Stimulated activated effector memory CD8-positive, alpha-beta T cell treated with anti-CD3 and anti-CD28 coated beads, Interleukin-12 subunit alpha, Interleukin-12 subunit beta, amount 100 ng/mL, for 72 hours (primary cell): ENCODE measurements at regions not wholly inside any gene's neighbourhood (a gene's known extent, or its start where the extent isn't known, plus 50 kb on each side); places are given as distances from the start of the nearest gene placed in this dataset.

ENCODE experiments used
- ATAC-seq: fragments of 150-1000 bp; cut with Tn5 transposase; 2 replicates; pipeline ENCODE4 v1.10.0; 2021
- DNase-seq, 2 donors: peaks; one replicate each; pipeline ENCODE4 v3.0.0; 2021 to 2022; ENCODE audit warnings: low spot score in 2 of 2
- H3K27ac Mint-ChIP-seq: one replicate; pipeline ENCODE4 v1.8.0; 2022; ENCODE audit warnings: mild to moderate bottlenecking, mixed read lengths
- H3K36me3 Mint-ChIP-seq: one replicate; pipeline ENCODE4 v1.8.0; 2022; ENCODE audit warnings: mild to moderate bottlenecking, mixed read lengths
- H3K4me1 Mint-ChIP-seq: one replicate; pipeline ENCODE4 v1.8.0; 2022; ENCODE audit warnings: mixed read lengths
- H3K4me3 Mint-ChIP-seq: one replicate; pipeline ENCODE4 v1.8.0; 2022; ENCODE audit warnings: mild to moderate bottlenecking, mixed read lengths
- H3K9me3 Mint-ChIP-seq: one replicate; pipeline ENCODE4 v1.8.0; 2022; ENCODE audit warnings: mixed read lengths

DNA sequence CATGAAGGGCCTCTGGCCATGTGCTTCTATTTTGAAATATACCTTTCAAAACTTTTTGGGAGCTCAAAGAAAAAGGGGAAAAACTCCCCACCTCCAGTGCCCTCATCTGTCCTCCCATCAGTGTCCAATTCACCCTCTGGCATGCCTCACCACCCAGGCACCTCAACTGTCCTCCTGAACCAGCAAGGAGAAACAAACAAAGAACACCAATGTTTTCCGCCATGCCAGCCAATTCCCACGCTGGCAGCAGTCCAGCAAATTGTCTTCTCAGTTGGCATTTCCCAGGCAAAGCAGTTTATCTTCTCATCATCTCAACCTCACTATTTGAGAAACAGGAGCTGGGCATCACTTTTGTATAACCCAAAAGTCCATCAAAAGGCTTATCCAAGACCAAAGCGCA lies 496.9 kb downstream of the SOX6 start:
- H3K9me3 Mint-ChIP-seq: no peaks in the 10 kb centered on the region
- H3K36me3 Mint-ChIP-seq: no peaks in the 10 kb centered on the region
- H3K27ac Mint-ChIP-seq: no peak overlapping the region
- H3K4me3 Mint-ChIP-seq: no peak overlapping the region
- no peak for ATAC-seq
- DNase-seq: no peak
- H3K4me1 Mint-ChIP-seq: no peaks in the 10 kb centered on the region

GRCh38 chr11:15861256-15861655 lies 495.1 kb downstream of the SOX6 start:
- Mint-ChIP-seq H3K36me3 (no peaks in the 10 kb centered on the region), H3K4me1 (no peaks in the 10 kb centered on the region), H3K9me3 (no peaks in the 10 kb centered on the region), H3K27ac (no peak overlapping the region), H3K4me3 (no peak overlapping the region)
- no peak for DNase-seq
- ATAC-seq: no peak

DNA sequence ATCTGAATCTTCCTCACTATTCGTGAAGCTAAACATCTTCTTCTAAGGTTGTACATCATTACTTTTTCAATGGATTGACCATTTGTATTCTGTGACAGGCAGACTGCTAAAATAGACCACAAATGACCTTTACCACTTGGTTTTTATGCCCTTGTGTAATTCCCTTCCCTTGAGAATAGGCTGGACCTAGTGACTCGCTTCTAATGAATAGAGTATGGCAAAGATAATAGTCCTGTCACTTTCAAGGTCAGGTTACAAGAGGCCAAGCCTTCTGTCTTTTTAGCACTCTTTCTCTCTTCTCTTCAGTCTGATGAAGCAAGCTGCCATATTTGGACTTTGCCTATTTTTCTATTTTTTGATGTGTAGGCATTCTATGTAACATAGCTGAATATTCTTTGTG lies 492.9 kb downstream of the SOX6 start:
- no peak for DNase-seq
- H3K4me1 Mint-ChIP-seq: no peaks in the 10 kb centered on the region
- no peak for ATAC-seq
- H3K36me3 Mint-ChIP-seq: no peaks in the 10 kb centered on the region
- H3K27ac Mint-ChIP-seq: no peak overlapping the region
- H3K9me3 Mint-ChIP-seq: no peaks in the 10 kb centered on the region
- H3K4me3 Mint-ChIP-seq: no peak overlapping the region

DNA sequence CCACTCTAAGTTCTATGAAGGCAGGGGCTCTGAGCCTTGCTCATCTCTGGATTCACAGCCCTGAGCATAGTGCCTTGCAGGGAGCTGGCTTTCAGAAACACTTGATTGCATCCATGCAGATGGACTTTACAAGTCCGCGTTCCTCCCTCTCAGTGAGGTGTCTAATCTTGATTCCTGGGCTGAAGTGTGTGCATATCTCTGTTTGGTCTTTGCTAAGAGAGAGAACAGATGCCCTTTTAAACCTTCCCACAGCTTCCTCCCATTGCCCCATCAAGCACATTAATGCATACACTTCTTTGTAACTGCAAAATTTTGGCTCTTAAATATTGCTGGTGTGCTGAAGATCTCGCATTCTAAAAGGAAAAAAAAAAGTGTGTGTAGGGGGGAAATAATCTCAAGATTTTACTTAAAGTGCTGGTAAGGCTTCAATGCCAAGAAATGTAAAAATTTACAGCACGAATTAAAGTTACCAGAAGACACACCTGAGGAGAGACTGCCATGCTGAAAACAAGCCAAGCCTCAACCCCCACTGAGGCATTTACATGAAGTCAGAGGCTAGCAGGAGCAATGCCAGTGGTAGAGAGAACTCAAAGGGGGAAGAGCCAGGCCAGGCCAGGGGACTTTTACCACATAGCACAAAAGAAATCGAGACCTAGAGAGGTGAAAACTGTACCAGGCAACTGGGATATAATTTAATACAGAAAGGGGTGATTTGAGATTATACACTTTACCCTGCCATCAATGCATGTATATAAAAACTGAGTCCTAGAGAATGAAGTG lies 492.1 kb downstream of the SOX6 start:
- DNase-seq (no peak), ATAC-seq (no peak)
- no peak overlapping the region for H3K27ac Mint-ChIP-seq
- no peak overlapping the region for H3K4me3 Mint-ChIP-seq
- no peaks in the 10 kb centered on the region for H3K9me3 Mint-ChIP-seq
- H3K4me1 Mint-ChIP-seq: no peaks in the 10 kb centered on the region
- no peaks in the 10 kb centered on the region for H3K36me3 Mint-ChIP-seq

DNA sequence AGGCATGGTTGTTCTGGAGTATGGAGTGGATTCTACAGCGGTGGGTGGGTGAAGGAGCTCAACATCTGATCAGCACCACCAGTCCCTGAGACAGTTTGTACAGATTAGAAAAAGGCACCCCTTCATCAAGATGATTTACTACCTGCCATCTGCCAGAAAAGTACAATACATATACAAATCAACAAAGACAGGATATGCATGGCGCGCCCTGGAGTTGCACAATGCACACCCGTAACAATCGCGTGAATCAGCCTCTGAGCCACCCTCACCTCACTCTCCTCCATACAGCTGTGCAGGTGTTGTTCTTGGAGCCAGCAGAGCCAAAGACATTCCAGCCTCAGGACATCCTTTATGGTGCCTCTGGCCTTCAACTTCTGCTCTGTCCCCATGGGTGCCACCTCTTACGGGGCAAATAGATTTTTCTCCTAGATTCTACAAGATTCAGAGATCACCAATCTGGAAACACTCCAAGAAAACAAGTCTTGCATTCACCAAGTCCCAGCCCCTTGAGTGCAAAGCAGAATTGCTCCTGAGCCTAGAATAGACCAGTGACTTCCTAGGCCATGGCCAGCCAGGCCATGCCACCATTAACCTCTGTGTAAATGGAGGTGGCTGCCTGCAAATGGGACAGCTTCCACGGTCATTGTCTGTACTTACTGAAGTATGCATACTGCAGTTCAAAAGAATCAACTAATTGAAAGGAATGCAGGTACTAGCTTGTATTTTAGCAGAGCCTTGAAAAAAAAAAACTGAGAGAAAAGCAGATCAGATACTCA lies 490.9 kb downstream of the SOX6 start:
- no peak overlapping the region for H3K4me3 Mint-ChIP-seq
- H3K9me3 Mint-ChIP-seq: no peaks in the 10 kb centered on the region
- H3K27ac Mint-ChIP-seq: no peak overlapping the region
- no peaks in the 10 kb centered on the region for H3K36me3 Mint-ChIP-seq
- ATAC-seq: no peak
- DNase-seq: no peak
- no peaks in the 10 kb centered on the region for H3K4me1 Mint-ChIP-seq

GRCh38 chr11:15867871-15868270 lies 488.5 kb downstream of the SOX6 start:
- no peak overlapping the region for H3K27ac Mint-ChIP-seq
- no peaks in the 10 kb centered on the region for H3K36me3 Mint-ChIP-seq
- ATAC-seq (no peak), DNase-seq (no peak)
- no peak overlapping the region for H3K4me3 Mint-ChIP-seq
- no peaks in the 10 kb centered on the region for H3K9me3 Mint-ChIP-seq
- no peaks in the 10 kb centered on the region for H3K4me1 Mint-ChIP-seq

DNA sequence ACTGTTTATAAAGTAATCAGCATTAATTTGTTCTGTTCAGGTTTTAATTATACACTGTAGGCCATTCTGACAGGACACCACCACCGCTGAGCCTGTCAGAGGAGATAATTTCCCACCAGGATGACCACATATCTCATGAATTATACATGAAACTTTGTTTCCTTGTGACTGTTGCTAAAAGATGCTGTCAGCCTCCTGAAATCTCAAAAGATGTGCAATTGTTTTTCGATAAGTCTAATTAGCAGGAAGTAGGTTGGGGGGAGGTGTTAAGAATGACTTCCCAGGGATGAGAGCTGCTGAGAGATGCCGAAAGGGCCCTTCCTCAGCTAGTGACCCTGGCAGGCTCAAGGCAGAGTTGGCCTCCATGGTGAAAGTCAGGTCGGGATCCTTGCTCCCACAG lies 485.4 kb downstream of the SOX6 start:
- H3K4me3 Mint-ChIP-seq: no peak overlapping the region
- ATAC-seq: no peak
- no peak for DNase-seq
- no peak overlapping the region for H3K27ac Mint-ChIP-seq
- H3K36me3 Mint-ChIP-seq: no peaks in the 10 kb centered on the region
- no peaks in the 10 kb centered on the region for H3K9me3 Mint-ChIP-seq
- no peaks in the 10 kb centered on the region for H3K4me1 Mint-ChIP-seq

GRCh38 chr11:15871904-15872626 lies 484.3 kb downstream of the SOX6 start:
- Mint-ChIP-seq H3K4me3 (no peak overlapping the region), H3K36me3 (no peaks in the 10 kb centered on the region), H3K9me3 (no peaks in the 10 kb centered on the region), H3K27ac (no peak overlapping the region), H3K4me1 (no peaks in the 10 kb centered on the region)
- ATAC-seq (no peak), DNase-seq (no peak)

DNA sequence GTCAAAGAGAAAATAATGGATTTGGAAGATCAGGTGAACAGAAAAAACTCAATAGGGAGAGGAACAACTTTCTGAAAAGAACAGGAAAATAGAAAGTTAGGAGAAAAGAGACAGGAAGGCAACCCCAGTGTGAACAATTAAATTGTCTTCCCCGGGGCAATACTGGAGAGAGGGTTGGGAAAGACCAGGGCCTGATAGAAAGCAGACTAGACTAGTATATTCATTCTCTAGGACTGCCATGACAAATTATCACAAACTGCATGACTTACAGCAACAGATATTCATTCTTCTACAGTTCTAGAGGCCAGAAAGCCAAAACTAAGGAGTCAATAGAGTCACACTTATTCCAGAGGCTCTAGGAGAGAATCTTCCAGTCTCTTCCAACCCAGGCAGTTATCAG lies 482.8 kb downstream of the SOX6 start:
- Mint-ChIP-seq H3K36me3 (no peaks in the 10 kb centered on the region), H3K4me1 (no peaks in the 10 kb centered on the region), H3K27ac (no peak overlapping the region), H3K9me3 (no peaks in the 10 kb centered on the region), H3K4me3 (no peak overlapping the region)
- ATAC-seq (no peak), DNase-seq (no peak)

GRCh38 chr11:15874704-15875103 lies 481.6 kb downstream of the SOX6 start:
- H3K27ac Mint-ChIP-seq: no peak overlapping the region

DNA sequence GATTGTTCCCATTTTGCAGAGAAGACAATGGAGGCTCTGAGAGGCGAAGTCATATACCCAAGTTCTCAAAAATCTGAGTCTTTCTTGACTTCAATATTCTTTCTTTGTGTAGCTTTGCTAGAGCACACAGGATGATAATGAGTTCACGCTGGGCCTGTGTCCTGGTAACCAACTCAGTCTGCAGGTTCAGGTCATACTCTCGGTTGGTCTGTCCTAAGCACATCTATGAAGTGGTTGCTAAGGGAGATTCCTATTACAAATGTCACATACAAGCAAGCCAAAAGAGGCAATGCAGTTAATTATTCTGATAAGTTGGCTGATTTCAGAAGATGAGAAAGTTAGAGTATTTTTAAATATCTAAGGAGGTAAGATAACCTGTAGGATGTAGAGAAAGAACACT lies 481.0 kb downstream of the SOX6 start:
- H3K36me3 Mint-ChIP-seq: no peaks in the 10 kb centered on the region
- H3K9me3 Mint-ChIP-seq: no peaks in the 10 kb centered on the region
- no peak overlapping the region for H3K27ac Mint-ChIP-seq
- no peak for ATAC-seq
- DNase-seq: no peak
- no peak overlapping the region for H3K4me3 Mint-ChIP-seq
- no peaks in the 10 kb centered on the region for H3K4me1 Mint-ChIP-seq

More at GRCh38 chr11:15874704-15875103, 481.6 kb downstream of the SOX6 start:
- DNase-seq (no peak), ATAC-seq (no peak)
- no peaks in the 10 kb centered on the region for H3K9me3 Mint-ChIP-seq
- no peaks in the 10 kb centered on the region for H3K4me1 Mint-ChIP-seq
- no peak overlapping the region for H3K4me3 Mint-ChIP-seq
- H3K36me3 Mint-ChIP-seq: no peaks in the 10 kb centered on the region

GRCh38 chr11:15875943-15876342 lies 480.4 kb downstream of the SOX6 start:
- Mint-ChIP-seq H3K4me1 (no peaks in the 10 kb centered on the region), H3K4me3 (no peak overlapping the region), H3K36me3 (no peaks in the 10 kb centered on the region), H3K9me3 (no peaks in the 10 kb centered on the region), H3K27ac (no peak overlapping the region)
- DNase-seq (no peak), ATAC-seq (no peak)

- H3K36me3 Mint-ChIP-seq: no peaks in the 10 kb centered on the region
- H3K27ac Mint-ChIP-seq: no peak overlapping the region
- DNase-seq (no peak), ATAC-seq (no peak)
- no peaks in the 10 kb centered on the region for H3K4me1 Mint-ChIP-seq
- no peak overlapping the region for H3K4me3 Mint-ChIP-seq
- no peaks in the 10 kb centered on the region for H3K9me3 Mint-ChIP-seq
Observed at GRCh38 chr11:15878756-15879155, 477.6 kb downstream of the SOX6 start.

- DNase-seq: no peak
- no peaks in the 10 kb centered on the region for H3K4me1 Mint-ChIP-seq
- peaks cover 2% of the 10 kb centered on the region for H3K9me3 Mint-ChIP-seq
- no peak for ATAC-seq
- H3K27ac Mint-ChIP-seq: no peak overlapping the region
- H3K4me3 Mint-ChIP-seq: no peak overlapping the region
- no peaks in the 10 kb centered on the region for H3K36me3 Mint-ChIP-seq
Observed at GRCh38 chr11:15880291-15880690, 476.1 kb downstream of the SOX6 start.

DNA sequence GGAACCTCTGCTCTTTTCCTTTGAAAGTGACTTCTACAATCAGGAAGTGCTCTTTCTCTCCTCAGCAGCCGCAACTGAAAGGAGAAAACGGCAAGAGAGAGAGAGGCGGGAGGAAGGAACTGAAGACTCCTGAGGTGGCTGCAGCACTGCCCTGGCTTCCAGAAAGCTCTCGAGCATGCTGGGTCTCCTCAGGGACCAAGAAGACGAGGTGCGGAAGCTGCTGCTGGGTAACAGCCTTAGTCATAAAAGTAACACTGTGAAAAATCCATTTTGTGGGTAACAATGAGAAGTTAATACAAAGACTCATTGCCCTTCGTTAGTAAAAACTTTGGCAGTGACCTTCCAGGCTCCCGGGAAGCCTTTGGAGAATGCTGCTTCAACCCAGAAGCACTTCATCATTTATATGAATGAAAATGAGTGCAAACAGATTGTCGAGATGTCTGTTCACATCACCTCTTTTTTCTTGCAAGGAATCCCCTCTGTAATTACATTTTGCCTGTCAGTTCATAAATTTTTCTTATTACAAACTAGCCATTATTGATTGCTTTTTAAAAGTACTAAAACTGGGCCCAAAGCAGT lies 473.4 kb downstream of the SOX6 start:
- no peaks in the 10 kb centered on the region for H3K36me3 Mint-ChIP-seq
- no peak for ATAC-seq
- H3K9me3 Mint-ChIP-seq: peaks cover 2% of the 10 kb centered on the region
- H3K4me3 Mint-ChIP-seq: no peak overlapping the region
- DNase-seq: no peak
- H3K4me1 Mint-ChIP-seq: no peaks in the 10 kb centered on the region
- H3K27ac Mint-ChIP-seq: no peak overlapping the region
